GM18511 (cell line): ENCODE measurements at regions not wholly inside any gene's neighbourhood (a gene's known extent, or its start where the extent isn't known, plus 50 kb on each side); places are given as distances from the start of the nearest gene placed in this dataset.
A peak's percentile ranks its signal among the peaks of the same experiment; 100 is the strongest.

Experiments used
- ATAC-seq: cut with Tn5 transposase; IDR thresholded peaks from one replicate; pipeline ENCODE4 v1.9.1; 2021; ENCODE audit warnings: mild to moderate bottlenecking, moderate library complexity; ENCODE audit not compliant: unreplicated experiment

DNA sequence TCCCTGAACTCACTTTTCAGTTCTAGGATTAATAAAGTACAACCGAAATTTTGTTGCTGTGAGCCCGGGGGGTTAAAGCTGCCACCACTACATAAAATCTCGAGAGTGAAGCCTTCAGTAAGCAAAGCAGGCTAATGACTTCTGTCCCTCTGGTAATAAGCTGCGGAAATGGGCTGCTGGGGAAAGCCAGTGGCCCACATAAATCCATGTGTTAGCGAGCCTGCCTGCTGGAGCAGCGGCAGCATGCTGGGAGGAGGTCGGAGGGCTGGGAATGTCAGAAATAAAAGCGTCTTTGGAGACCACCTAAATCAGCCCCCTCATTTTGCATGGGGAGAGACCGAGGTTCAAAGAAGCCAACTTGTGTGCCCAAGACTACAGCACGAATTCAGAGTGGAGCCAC lies 371.7 kb downstream of the TNS1 start:
- no peak for ATAC-seq

DNA sequence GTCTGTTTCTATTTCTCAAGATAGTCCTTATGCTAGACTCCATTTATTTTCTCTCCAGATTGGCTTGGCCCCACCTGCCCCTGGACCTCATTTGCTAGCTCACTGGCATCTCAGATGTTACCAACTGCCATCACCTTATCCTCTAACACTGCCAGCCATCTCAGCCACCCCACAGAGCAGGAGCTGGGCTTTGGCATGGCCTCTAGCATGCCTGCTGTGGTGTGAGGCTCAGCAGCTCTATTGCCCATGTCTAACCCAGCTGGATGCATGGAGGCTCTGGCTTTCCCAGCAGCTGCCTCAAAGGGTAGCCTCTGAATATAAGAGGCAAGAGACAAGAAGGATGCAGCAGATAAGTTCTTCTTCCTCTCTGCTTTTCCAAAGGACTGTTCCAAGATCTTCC lies 373.4 kb downstream of the TNS1 start:
- ATAC-seq = no peak

DNA sequence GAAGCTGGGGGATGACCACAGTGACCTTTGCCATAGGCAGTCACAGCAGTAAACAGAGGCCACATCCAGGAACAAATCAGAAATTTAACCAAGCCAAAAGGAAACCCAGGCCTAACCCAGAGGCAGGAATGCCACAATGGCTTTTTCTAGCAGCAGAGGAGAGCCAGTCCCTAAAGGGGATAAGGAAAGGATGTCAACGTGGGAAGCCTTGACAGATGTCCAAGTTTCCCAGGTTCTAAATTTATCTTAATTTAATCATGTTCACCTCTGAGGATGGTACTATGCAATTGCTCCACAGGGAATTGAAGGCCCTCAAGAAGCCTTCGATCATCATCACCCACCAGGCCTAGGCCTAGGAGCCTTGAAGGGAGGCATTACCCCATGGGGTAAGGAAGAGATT lies 374.7 kb downstream of the TNS1 start:
- ATAC-seq = no peak

DNA sequence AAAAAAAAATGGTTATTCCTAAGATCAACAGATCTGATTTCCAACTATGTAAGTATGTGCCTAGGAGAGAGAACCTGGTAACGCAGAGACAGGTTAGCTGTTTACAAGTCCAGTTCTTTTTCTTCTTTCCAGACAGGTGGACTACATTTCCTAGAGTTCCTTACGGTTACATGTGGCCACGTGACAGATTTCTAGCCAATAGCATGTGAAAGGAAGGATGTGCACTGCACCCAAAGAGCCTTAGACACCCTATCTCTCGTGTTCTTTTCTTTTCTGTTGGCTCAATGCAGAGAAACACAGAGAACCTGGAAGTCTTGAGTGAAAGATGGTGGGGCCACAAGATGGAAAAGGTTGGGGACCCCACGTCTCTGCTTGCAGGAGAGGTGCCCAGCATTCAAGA lies 375.9 kb downstream of the TNS1 start:
- ATAC-seq = no peak

DNA sequence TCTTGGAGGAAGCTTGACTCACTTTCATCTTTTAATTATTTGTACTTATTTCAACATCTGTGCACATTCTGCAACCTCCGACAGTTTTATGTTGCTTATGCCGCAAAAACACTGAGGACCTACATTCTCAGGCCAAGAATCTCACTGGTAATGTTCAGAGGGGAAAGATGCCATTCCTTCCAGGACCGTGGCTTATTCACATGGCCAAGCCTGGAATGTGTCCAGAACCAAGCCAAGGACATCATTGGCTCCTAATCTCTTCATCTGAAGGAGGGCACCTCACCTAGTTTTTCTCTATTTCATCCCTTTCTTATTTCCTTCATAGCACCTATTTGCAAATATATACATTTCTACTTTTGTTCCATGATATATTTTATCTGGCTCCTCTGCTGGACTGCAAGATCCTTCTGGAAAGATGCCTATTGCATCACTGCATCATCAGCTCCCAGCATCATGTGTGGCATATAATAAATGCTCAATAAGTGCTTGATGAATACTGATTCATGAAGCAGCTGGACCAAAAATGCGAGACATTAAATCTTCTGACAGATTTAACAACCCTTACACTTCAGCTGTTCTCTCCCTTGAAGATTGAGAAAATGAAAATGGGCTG lies 377.1 kb downstream of the TNS1 start:
- no peak for ATAC-seq

DNA sequence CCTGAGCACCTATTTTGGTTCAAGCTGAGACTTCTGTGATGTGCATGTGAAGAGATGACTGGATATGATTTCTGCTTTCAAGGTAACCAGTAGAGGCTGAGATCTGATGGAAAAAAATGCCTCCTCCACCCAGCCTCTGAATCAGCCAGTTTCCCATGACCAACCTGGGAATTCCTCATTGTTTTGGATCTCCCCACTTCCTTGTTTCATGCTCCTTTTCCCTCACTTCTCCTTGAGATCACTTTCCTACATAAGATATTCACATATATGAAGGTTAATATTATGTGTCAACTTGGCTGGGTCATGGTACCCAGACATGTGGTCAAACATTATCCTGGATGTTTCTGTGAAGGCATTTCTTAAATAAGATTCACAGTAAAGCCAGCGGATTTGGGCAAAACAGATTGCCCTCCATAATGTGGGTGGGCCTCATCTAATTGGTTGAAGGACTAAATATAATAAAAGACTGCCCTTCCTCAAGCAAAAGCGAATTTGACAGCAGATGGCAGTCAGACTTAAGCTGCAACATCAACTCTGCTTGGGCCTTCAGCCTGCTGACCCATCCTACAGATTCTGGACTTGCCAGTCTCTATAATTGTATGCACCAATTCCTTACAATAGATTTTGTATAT lies 379.4 kb downstream of the TNS1 start:
- no peak for ATAC-seq

DNA sequence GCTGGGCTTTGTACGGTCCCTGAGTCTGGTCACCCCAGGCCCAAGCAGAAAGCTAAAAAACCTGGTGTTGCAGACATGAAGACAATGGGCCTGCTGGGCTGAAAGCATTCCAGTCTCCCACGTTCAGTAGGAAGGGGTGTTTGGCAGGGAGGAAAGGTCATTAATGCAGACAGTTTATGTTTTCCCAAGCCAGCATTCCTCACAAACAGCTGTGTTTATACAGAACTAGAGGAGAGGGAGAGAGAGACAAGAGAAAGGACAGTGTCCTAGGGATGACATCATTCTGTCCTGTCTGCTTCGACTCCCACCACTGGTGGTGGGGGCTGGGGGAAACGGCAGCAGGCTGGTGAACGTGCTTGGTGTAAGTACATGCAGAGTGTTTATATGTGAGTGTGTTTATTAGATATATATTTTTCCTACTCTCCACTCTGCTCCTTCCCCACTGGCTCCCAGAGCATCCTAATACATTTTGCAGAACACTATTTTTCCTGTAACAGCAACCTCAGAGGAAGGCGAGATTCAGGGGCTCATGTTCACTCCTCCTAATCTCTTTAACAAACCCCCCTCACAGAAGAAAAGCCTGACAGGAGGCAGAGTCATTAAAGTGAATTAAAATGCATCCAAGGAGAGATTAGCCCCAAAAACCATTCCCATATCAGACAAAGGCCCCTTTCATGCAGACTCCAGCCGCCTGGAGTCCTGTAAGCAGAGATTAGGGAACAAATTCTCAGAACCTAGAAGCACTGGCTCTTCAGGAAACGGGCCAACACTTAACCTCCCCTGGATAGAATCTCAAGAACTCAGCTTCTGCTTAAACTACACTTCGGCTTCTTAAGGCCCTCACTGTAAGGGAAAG lies 380.4 kb downstream of the TNS1 start:
- ATAC-seq = no peak

DNA sequence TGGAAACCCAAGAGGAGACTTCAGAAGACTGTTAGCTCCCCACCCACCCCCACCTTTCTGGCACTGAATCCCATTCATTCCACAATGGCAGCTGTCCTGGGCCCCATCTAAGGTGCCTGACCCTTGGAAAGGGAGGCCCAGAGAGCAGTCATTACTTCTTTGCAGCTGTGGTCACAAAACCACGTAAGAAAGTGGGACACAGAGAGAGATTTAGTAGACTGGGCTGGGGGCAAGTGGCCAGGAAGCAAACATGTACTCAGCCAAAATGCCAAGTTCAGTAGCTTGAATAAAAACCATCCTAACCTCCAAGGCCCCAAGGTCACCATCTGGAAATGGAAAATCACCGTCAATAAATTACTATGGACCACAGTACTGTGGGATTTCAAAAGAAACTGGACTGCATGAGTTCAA lies 381.4 kb downstream of the TNS1 start:
- ATAC-seq = no peak

DNA sequence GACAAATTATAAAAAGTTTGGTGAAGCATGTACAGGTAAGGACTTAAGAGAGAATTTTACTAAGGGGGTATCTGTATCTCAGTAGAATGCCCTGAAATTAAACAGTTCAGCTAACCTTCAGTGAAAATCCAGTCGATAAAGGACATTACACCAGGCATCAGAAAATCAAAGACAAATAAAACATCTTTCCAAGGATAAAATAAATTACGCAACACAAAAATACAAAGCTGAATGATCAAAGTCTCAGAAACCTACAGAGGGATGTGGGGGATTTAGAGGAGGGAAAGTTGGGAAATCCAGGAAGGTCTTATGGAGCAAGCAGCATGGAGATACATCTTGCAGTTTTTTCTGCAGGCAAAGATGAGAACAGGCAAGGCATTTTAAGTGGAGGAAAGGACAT lies 384.1 kb downstream of the TNS1 start:
- ATAC-seq = no peak

DNA sequence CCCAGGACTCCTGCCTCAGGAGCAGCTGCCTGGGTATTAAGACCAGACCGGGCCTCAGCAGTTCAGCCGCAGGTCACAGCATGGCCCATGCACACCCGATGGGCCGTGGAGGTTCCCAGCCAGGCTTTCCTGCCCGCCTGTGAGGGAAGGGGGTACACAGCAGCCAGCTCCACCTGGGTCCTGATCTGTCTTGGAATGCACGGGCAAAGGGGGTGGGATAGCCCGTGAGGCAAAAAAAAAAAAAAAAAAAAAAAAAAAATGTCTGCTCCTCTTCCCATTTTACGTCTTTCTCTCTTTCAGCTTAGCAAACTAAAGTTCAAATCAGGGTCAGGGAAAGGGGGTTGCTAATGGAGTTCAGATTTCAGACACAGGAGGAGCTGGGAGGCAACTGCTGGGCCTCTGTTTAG lies 385.2 kb downstream of the TNS1 start:
- no peak for ATAC-seq

DNA sequence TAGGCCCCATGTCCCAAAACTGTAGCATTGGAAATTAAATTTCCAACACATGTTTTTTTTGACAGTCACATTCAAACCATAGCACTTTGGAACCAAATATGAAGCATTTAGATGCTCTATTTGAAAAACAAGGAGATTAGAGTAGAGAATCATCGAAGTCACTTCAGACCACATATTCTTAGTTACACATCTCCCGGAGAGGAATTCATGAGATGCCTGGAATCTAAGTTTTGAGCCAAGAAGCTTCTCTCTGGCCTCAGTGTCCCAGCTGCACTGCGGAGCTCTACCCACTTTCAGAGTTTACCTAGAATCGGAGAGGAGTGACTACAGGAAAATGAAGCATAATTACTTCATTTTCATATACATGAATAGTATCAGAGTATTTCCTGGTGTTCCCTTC lies 385.9 kb downstream of the TNS1 start:
- ATAC-seq = no peak

DNA sequence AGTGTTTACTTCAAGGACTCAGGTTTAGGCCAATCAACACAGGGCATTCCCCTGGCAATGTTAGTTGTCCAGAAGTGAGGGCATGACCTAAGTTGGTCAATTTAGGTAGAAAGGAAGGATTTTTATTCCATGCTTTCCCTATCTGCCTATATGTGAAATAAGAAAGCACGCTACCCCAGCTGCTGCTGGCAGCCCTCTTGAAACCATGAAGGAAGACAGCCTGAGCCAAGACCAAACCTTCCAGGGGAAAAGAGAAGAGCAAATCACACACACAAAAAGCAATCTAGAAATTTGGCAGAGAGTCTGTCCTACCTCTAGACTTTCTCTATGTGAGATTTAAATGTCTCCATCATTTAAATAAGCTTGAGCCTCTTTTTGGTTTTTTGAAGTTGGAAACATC lies 387.6 kb downstream of the TNS1 start:
- ATAC-seq = no peak

DNA sequence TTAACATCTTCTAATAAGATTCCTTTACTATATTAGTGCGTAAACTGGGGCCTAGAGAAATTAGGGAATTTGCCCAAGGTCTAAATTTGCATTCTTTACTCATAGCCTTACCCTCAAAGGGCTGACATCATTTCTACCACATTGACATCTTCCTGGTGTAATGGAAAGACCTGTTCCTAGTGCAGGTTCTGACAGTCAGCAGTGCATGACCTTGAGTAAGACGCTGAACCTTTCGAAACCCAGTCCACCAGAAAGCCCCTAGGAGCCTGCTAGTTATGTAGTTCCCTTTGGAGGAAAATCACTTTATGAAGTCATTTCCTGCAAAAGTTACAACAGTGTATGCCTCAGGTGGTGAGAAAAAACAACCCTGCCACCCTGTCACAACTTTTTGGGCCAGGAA lies 388.3 kb downstream of the TNS1 start:
- peak; percentile 55 for ATAC-seq

DNA sequence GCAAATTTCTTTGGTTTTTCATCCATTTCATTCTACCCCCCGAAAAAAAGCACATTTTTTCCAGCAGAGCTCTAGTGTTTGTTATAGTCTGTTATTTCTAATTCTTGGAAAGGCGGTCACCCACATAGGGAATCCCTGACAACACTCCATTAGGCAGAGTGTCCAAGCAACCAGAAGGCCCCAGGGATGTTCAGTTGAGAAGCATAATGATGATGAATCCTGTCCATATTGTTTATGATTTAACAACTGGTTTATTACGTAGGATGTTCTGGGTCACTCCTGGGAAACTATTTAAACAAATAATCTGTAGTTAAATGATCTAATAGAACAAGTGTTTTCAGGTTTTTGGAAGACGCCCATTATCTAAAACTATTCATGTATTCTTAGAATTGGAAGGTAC lies 388.7 kb downstream of the TNS1 start:
- no peak for ATAC-seq

DNA sequence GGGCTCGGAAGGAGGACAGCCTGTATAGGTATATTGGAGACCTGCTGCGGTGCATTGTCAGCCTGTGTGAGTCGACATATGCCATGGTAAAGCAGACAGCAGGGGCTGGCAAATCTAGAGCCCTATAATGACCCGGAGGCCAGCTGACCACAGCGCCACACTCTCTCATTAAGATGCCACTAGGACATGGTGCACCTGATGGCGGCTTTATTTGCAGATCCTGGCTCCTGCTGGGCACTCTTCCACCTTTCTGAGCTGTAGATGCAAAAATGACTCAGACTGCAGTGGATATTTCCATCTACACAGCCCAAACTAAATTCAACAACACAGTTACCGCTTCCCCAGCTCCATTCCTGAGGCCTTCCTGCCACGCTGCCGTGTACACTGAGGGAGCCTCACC lies 389.9 kb downstream of the TNS1 start:
- ATAC-seq = no peak

DNA sequence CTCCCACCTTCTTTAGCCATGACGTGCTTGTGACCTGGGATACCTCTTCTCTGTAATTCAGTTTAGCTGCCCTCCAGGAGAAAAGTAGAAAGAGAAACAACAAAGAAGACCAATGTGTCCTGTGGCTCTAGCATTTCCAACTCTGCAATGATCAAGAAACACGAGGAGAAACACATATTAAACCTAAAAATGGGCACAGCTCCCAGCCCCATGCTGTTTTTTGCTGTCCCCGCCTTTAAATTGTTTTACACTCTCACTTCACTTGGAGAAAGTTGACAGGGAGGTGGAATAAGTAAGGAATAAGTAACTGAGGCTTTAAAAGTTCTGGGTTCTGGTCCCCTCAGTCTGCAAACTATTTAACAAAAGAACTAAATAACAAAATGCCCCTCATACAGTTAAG lies 390.6 kb downstream of the TNS1 start:
- ATAC-seq = no peak

DNA sequence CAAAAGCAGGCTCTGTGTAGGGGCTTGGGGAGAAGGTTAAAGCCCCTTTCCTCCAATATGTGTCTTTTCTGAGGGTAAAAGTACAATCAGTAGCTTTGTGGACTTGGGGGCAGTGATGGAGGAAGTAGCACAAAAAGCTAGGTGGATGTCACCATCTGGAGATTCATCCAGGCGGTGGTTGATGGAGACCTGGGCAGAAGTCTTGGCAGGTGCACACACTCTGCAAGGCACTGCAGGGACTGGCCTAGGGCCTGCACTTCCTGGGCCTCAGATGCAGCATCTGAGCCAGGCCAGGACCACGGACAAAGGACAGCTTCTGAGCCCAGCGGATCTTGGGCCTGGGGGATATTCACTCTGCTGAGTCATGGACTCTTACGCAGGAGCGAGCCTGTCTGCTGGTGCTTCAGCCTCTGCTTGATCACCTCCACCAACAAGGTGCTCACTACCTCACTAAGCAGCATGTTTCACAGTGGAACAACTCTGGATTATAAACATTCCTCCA lies 391.1 kb downstream of the TNS1 start:
- ATAC-seq = no peak

DNA sequence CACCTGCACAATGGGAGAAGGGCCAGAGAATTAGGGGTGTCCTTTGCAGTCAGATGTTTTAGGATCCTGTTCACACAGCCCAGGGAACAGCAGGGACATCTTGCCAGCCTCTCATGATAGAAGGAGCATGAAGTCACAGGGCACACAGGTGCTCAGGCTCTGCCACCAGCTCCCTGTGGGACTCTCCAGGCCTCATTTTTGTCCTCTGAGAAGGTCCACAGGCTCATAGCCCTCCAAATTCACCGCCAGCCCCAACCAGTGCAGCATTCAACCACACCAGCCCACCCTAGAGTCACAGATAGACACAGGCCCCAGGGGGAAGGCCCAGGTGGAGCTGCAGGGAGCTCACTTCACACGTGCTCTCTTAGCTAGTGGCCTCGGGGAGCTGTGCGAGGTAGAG lies 391.7 kb downstream of the TNS1 start:
- ATAC-seq = peak; percentile 7

DNA sequence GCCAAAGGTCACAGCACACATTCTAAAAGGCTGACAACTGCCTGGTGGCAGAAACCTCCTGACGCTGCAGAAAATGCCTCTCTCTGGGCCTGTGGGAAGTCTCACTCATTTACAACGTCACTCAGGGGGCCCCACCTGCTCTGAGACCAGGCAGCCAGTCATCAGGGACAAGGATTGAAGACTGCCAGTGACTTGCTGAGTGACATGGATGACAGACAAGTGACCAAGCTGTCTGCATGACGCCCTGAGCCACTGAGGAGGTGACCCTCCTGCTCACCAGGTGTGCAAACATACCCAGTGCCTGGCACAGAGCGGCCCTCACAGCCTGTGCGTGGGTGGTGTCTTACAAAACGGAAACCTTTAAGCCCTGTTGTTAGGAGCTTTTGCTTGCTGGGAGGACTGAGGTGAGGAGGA lies 392.4 kb downstream of the TNS1 start:
- ATAC-seq = peak; percentile 83

DNA sequence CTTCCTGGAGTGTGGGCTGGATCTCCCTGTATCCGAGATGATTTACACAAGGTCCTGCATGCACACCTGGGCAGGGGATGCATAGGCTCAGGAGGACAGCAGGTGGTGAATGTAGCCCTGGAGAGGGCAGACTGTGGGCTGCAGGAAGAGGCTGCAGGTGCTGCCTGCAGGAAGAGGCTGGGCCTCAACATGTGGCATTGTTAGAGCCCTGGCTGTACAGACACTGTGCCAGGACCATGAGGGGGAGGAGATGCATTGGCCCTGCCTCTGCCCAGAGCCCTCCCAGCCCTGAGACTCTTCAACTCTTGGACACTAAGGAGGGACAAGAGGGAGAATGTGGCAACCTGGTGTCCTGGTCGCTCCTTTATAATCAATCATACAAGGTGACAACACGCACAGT lies 392.8 kb downstream of the TNS1 start:
- peak; percentile 8 for ATAC-seq

DNA sequence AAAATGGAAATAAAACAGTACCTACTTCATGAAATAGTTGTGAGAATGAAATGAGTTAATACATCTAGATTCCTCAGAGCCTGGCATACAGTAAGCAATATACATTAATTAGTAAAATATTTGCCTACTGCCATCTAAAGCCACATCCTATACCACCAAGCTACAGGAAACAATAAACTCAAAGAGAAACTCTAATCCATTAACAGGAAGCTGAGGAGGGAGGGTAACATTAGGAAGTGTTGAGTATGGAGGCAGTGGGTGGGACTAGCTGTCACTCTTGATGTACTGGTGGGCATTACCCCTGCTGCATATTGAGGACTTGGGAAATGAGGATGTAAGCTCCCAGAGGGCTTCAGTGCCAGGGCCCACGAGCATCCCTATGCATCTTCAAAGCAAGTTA lies 396.5 kb downstream of the TNS1 start:
- ATAC-seq = no peak
